H9 (cell line): ENCODE measurements at regions not wholly inside any gene's neighbourhood (a gene's known extent, or its start where the extent isn't known, plus 50 kb on each side); places are given as distances from the start of the nearest gene placed in this dataset.

ENCODE experiments used
- DNase-seq: peaks from one replicate; pipeline ENCODE4 v3.0.0-alpha.2; 2017
- H2AFZ ChIP-seq: one replicate; pipeline ENCODE4 v1.6.1; 2013; ENCODE audit warnings: mild to moderate bottlenecking, low read length, control low read depth, moderate library complexity
- H2AK5ac ChIP-seq: 2 replicates; pipeline ENCODE4 v1.6.1; 2013; ENCODE audit warnings: low read length, control low read depth, mixed read lengths; ENCODE audit not compliant: insufficient read length
- H2BK120ac ChIP-seq: one replicate; pipeline ENCODE4 v1.6.1; 2013; ENCODE audit warnings: low read depth, mild to moderate bottlenecking, low read length, control low read depth, inconsistent platforms; ENCODE audit not compliant: poor library complexity, severe bottlenecking
- H2BK12ac ChIP-seq: 2 replicates; pipeline ENCODE4 v1.6.1; 2013; ENCODE audit warnings: low read length, control low read depth, mixed read lengths, low read depth; ENCODE audit not compliant: insufficient read length
- H2BK15ac ChIP-seq: 2 replicates; pipeline ENCODE4 v1.6.1; 2013; ENCODE audit warnings: low read depth, low read length, control low read depth
- H2BK20ac ChIP-seq: one replicate; pipeline ENCODE4 v1.6.1; 2013; ENCODE audit warnings: low read depth, mild to moderate bottlenecking, low read length, control low read depth, inconsistent platforms; ENCODE audit not compliant: poor library complexity, severe bottlenecking
- H2BK5ac ChIP-seq: 2 replicates; pipeline ENCODE4 v1.6.1; 2013; ENCODE audit warnings: low read length, control low read depth, mixed read lengths; ENCODE audit not compliant: insufficient read length
- H3K14ac ChIP-seq: 2 replicates; pipeline ENCODE4 v1.6.1; 2013; ENCODE audit warnings: low read length, control low read depth; ENCODE audit not compliant: insufficient read depth
- H3K18ac ChIP-seq: 2 replicates; pipeline ENCODE4 v1.6.1; 2013; ENCODE audit warnings: low read depth, mild to moderate bottlenecking, mixed read lengths, low read length, control low read depth; ENCODE audit not compliant: insufficient read length
- H3K23ac ChIP-seq: 2 replicates; pipeline ENCODE4 v1.6.1; 2013; ENCODE audit warnings: low read length, control low read depth, mixed read lengths, low read depth; ENCODE audit not compliant: insufficient read length
- H3K23me2 ChIP-seq: 2 replicates; pipeline ENCODE4 v1.6.1; 2013; ENCODE audit warnings: low read depth, mild to moderate bottlenecking, mixed read lengths, low read length, control low read depth; ENCODE audit not compliant: insufficient read length, poor library complexity, severe bottlenecking
- H3K27ac ChIP-seq: 2 replicates; pipeline ENCODE4 v1.5.1; 2013; ENCODE audit warnings: low read length, control low read depth, mixed read lengths, low read depth; ENCODE audit not compliant: insufficient read length
- H3K27me3 ChIP-seq: 2 replicates; pipeline ENCODE4 v1.6.1; 2013; ENCODE audit warnings: low read length, control low read depth, inconsistent platforms; ENCODE audit not compliant: insufficient read depth
- H3K4ac ChIP-seq: 2 replicates; pipeline ENCODE4 v1.6.1; 2013; ENCODE audit warnings: low read depth, mild to moderate bottlenecking, control low read depth, inconsistent platforms, low read length, moderate library complexity
- H3K4me1 ChIP-seq: 2 replicates; pipeline ENCODE4 v1.6.1; 2013; ENCODE audit warnings: low read length, control low read depth, inconsistent platforms; ENCODE audit not compliant: insufficient read depth
- H3K4me2 ChIP-seq: 2 replicates; pipeline ENCODE4 v1.6.1; 2013; ENCODE audit warnings: low read length, control low read depth, mixed read lengths; ENCODE audit not compliant: insufficient read length, insufficient read depth
- H3K56ac ChIP-seq: 2 replicates; pipeline ENCODE4 v1.6.1; 2013; ENCODE audit warnings: low read depth, mild to moderate bottlenecking, mixed read lengths, low read length, control low read depth; ENCODE audit not compliant: insufficient read length
- H3K79me1 ChIP-seq: 2 replicates; pipeline ENCODE4 v1.6.1; 2013; ENCODE audit warnings: low read depth, mild to moderate bottlenecking, moderate library complexity, low read length, control low read depth, inconsistent platforms; ENCODE audit not compliant: insufficient read depth, poor library complexity, severe bottlenecking
- H3K79me2 ChIP-seq: 2 replicates; pipeline ENCODE4 v1.6.1; 2013; ENCODE audit warnings: low read length, control low read depth, inconsistent platforms; ENCODE audit not compliant: insufficient read depth
- H3K9ac ChIP-seq: 2 replicates; pipeline ENCODE4 v1.6.1; 2013; ENCODE audit warnings: low read length, control low read depth, mixed read lengths; ENCODE audit not compliant: insufficient read length; ENCODE audit errors: extremely low read depth
- H3K9me3 ChIP-seq: one replicate; pipeline ENCODE4 v1.6.1; 2013; ENCODE audit warnings: low read depth, low read length, inconsistent platforms; ENCODE audit not compliant: control insufficient read depth
- H3T11ph ChIP-seq: one replicate; pipeline ENCODE4 v1.6.1; 2013; ENCODE audit warnings: mild to moderate bottlenecking, low read length, control low read depth, inconsistent platforms
- H4K20me1 ChIP-seq: one replicate; pipeline ENCODE4 v1.6.1; 2013; ENCODE audit not compliant: control insufficient read depth, insufficient read length, insufficient read depth
- H4K5ac ChIP-seq: 2 replicates; pipeline ENCODE4 v1.6.1; 2013; ENCODE audit warnings: low read depth, mild to moderate bottlenecking, mixed read lengths, low read length, control low read depth; ENCODE audit not compliant: insufficient read length
- H4K8ac ChIP-seq: replicated peaks from 2 replicates; pipeline ENCODE4 v1.6.1; 2013; ENCODE audit warnings: low read length, control low read depth, mixed read lengths, low read depth; ENCODE audit not compliant: insufficient read length
- H4K91ac ChIP-seq: 2 replicates; pipeline ENCODE4 v1.6.1; 2013; ENCODE audit warnings: low read depth, mild to moderate bottlenecking, moderate library complexity, mixed read lengths, low read length, control low read depth; ENCODE audit not compliant: insufficient read length
- H3K27ac Mint-ChIP-seq, 3 experiments: 2 replicates in 2 of 3; 3 replicates in 1 of 3; pipeline ENCODE4 v1.8.0; 2020 to 2021; ENCODE audit warnings: mixed read lengths in 3 of 3, mild to moderate bottlenecking in 1 of 3, moderate library complexity in 1 of 3
- H3K27me3 Mint-ChIP-seq: 2 replicates; pipeline ENCODE4 v1.8.0; 2021; ENCODE audit warnings: low read depth, mild to moderate bottlenecking, moderate library complexity, mixed read lengths
- H3K36me3 Mint-ChIP-seq, 3 experiments: 2 replicates in 2 of 3; 3 replicates in 1 of 3; pipeline ENCODE4 v1.8.0; 2020 to 2021; ENCODE audit warnings: low read depth in 3 of 3, mixed read lengths in 3 of 3; ENCODE audit not compliant: insufficient read depth in 1 of 3
- H3K4me1 Mint-ChIP-seq, 2 experiments: 2 replicates each; pipeline ENCODE4 v1.8.0; 2020; ENCODE audit warnings: mixed read lengths in 2 of 2
- H3K4me3 Mint-ChIP-seq, 2 experiments: 2 replicates in 1 of 2; 3 replicates in 1 of 2; pipeline ENCODE4 v1.8.0; 2020 to 2021; ENCODE audit warnings: mild to moderate bottlenecking in 2 of 2, mixed read lengths in 2 of 2, moderate library complexity in 1 of 2
- H3K9me3 Mint-ChIP-seq, 2 experiments: 2 replicates in 1 of 2; 3 replicates in 1 of 2; pipeline ENCODE4 v1.8.0; 2020; ENCODE audit warnings: mild to moderate bottlenecking in 2 of 2, mixed read lengths in 2 of 2, moderate library complexity in 1 of 2
- WGBS: extraction: QIAGEN DNeasy Blood & Tissue Kit; methylation state at CpG from one replicate; pipeline ENCODE4 v1.1.7; 2013; ENCODE audit warnings: missing lambda C conversion rate, low lambda C conversion rate, mixed read lengths; ENCODE audit not compliant: insufficient read length; ENCODE audit errors: extremely low coverage; 5-methylcytosine and 5-hydroxymethylcytosine counted together
- TF ChIP-seq, protein P1 (sequence below): fragments of 200-600 bp; sonication (generic); conservative IDR thresholded peaks from 3 replicates; pipeline ENCODE4 v1.8.0; 2021; ENCODE audit warnings: antibody characterized with exemption, mild to moderate bottlenecking

DNA sequence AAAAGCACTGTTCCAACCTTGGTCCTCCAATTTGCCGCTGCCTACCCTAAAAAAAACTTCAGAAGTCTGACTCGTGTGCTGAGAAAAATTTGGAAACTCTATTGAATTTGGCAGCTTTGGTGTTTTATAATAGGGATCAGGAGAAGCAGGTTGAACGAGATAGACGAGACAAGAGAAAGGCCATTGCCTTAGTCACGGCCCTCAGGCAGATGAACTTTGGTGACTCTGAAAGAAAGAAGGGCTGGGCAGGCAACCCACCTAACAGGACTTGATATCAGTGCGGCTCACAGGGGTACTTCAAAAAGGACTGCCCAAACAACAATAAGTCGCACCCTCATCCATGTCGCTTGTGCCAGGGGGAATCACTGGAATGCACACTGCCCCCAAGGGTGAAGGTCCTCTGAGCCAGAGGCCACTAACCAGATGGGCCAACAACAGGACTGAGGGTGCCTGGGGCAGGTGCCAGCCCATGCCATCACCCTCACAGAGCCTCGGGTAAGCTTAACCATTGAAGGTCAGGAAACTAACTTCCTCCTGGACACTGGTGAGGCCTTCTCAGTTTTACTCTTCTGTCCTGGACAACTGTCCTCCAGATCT, 102.5 kb upstream of the SSTR1 start:
- no peak overlapping the region for H2BK5ac ChIP-seq
- TF ChIP-seq, protein P1, sequence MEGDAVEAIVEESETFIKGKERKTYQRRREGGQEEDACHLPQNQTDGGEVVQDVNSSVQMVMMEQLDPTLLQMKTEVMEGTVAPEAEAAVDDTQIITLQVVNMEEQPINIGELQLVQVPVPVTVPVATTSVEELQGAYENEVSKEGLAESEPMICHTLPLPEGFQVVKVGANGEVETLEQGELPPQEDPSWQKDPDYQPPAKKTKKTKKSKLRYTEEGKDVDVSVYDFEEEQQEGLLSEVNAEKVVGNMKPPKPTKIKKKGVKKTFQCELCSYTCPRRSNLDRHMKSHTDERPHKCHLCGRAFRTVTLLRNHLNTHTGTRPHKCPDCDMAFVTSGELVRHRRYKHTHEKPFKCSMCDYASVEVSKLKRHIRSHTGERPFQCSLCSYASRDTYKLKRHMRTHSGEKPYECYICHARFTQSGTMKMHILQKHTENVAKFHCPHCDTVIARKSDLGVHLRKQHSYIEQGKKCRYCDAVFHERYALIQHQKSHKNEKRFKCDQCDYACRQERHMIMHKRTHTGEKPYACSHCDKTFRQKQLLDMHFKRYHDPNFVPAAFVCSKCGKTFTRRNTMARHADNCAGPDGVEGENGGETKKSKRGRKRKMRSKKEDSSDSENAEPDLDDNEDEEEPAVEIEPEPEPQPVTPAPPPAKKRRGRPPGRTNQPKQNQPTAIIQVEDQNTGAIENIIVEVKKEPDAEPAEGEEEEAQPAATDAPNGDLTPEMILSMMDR, result no peak
- H3K14ac ChIP-seq, result no peak overlapping the region
- Mint-ChIP-seq H3K36me3 (peaks cover 3 to 16% (median 8%) of the 10 kb centered on the region in 3 experiments; a peak in 6 of 7 replicates), H3K4me3 (no peak overlapping the region), H3K27ac (no peak overlapping the region), H3K27me3 (no peaks in the 10 kb centered on the region), H3K9me3 (peaks cover 9 to 21% of the 10 kb centered on the region in 2 experiments; a peak in 4 of 5 replicates), H3K4me1 (no peaks in the 10 kb centered on the region)
- no peak overlapping the region for H3K4me2 ChIP-seq
- no peak overlapping the region for H3K23ac ChIP-seq
- H3K9ac ChIP-seq, result no peak overlapping the region
- H2AFZ ChIP-seq, result no peak overlapping the region
- H3T11ph ChIP-seq, result no peak overlapping the region
- H3K27ac ChIP-seq, result no peak overlapping the region
- no peaks in the 10 kb centered on the region for H3K79me1 ChIP-seq
- WGBS, result no CpG with 5 or more reads among the region's 9 CpGs
- H3K9me3 ChIP-seq, result no peaks in the 10 kb centered on the region
- no peak overlapping the region for H4K8ac ChIP-seq
- H3K27me3 ChIP-seq, result no peaks in the 10 kb centered on the region
- no peak for DNase-seq
- H4K5ac ChIP-seq, result no peak overlapping the region
- no peaks in the 10 kb centered on the region for H3K23me2 ChIP-seq
- no peak overlapping the region for H2BK12ac ChIP-seq
- H2BK120ac ChIP-seq, result no peak overlapping the region
- no peak overlapping the region for H3K18ac ChIP-seq
- H4K20me1 ChIP-seq, result no peaks in the 10 kb centered on the region
- H2BK15ac ChIP-seq, result no peak overlapping the region
- no peaks in the 10 kb centered on the region for H3K4me1 ChIP-seq
- no peak overlapping the region for H3K56ac ChIP-seq
- H4K91ac ChIP-seq, result no peak overlapping the region
- H3K79me2 ChIP-seq, result no peaks in the 10 kb centered on the region
- H3K4ac ChIP-seq, result no peak overlapping the region
- H2AK5ac ChIP-seq, result no peak overlapping the region
- H2BK20ac ChIP-seq, result no peak overlapping the region
